GM12892 (cell line): ENCODE measurements at regions not wholly inside any gene's neighbourhood (a gene's known extent, or its start where the extent isn't known, plus 50 kb on each side); places are given as distances from the start of the nearest gene placed in this dataset.

Experiments used
- POLR2A ChIP-seq: IDR thresholded peaks from 2 replicates; pipeline ENCODE4 v1.6.1; 2011; ENCODE audit warnings: low read depth, low read length, control low read depth
- POLR2AphosphoS5 ChIP-seq: IDR thresholded peaks from 2 replicates; pipeline ENCODE4 v1.6.1; 2011; ENCODE audit warnings: low read depth, low read length, control low read depth

DNA sequence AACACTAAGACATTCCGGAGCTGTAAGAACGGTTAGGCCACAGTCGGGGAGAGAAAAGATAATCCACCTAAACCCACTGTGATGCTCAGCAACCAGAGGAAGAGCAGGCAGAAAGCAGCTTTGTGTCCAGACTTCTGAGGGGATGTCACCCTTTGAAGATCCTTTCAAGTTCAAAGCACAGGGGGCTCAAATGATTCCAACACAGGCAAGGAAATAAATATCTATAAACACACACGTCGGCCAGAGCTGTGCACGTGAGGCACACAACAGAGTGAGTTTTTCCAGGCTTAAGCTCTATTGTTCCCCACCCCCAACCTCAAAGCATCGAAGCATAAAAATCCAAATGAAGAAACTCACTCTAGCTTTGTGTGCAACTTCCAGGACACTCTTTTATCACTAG, 479.0 kb downstream of the DISC1 start:
- TF ChIP-seq POLR2A (no peak), POLR2AphosphoS5 (no peak)
